GM12878 (cell line): ENCODE measurements at regions not wholly inside any gene's neighbourhood (a gene's known extent, or its start where the extent isn't known, plus 50 kb on each side); places are given as distances from the start of the nearest gene placed in this dataset.

ENCODE experiments used
- ATAC-seq: fragments of 200-7000 bp; cut with Tn5 transposase; 3 replicates; pipeline ENCODE4 v1.9.1; 2020; ENCODE audit warnings: mild to moderate bottlenecking, moderate library complexity
- BruUV-seq: library from RNA; stranded (reverse); fragments of 400-500 nt; replicated peaks from 2 replicates; lab custom pipeline; 2021; lab: Mats Ljungman, UMichigan
- CTCF ChIA-PET: fragments of 300-600 bp; sonication (Branson Sonifier 250); formaldehyde crosslinking; extraction: SDS; loops from one replicate; lab custom pipeline; 2021; ENCODE audit warnings: inconsistent platforms; lab: Yijun Ruan, JAX
- POLR2A ChIA-PET: fragments of 350-600 bp; formaldehyde crosslinking; extraction: SDS; loops from one replicate; lab custom pipeline; 2021; ENCODE audit warnings: inconsistent platforms; lab: Charles Lee
- RAD21 ChIA-PET: fragments of 300-600 bp; sonication (Branson Sonifier 250); formaldehyde crosslinking; loops from one replicate; lab custom pipeline; 2023; ENCODE audit warnings: antibody characterized with exemption; ENCODE audit not compliant: unreplicated experiment; lab: Charles Lee
- SMC1A ChIA-PET: fragments of 300-600 bp; sonication (Branson Sonifier 250); formaldehyde crosslinking; loops from one replicate; lab custom pipeline; 2023; ENCODE audit not compliant: unreplicated experiment, uncharacterized antibody; lab: Charles Lee
- DNase-seq: peaks from one replicate; pipeline ENCODE4 v3.0.0-alpha.2; 2011; ENCODE audit warnings: low read depth, low spot score
- FAIRE-seq: peaks from 3 replicates; lab custom pipeline; 2011; peaks lifted over from hg19 to GRCh38; lab: Jason Lieb, UNC
- H2AFZ ChIP-seq: 2 replicates; pipeline ENCODE4 v1.6.0; 2011; ENCODE audit warnings: low read depth, low read length, control low read depth; ENCODE audit not compliant: control insufficient read depth
- H3K27ac ChIP-seq: 2 replicates; pipeline ENCODE4 v1.5.1; 2011; ENCODE audit warnings: control low read depth; ENCODE audit not compliant: control insufficient read depth, insufficient read depth
- H3K27me3 ChIP-seq, 2 experiments: replicated peaks in 1 of 2; 2 replicates each; pipeline versions ENCODE4 v1.6.0 to v1.6.1; 2011; ENCODE audit warnings: low read length in 1 of 2; ENCODE audit not compliant: control insufficient read depth in 2 of 2, insufficient read depth in 2 of 2
- H3K36me3 ChIP-seq, 2 experiments: 2 replicates each; pipeline ENCODE4 v1.5.1; 2011; ENCODE audit warnings: low read length in 1 of 2; ENCODE audit not compliant: control insufficient read depth in 2 of 2, insufficient read depth in 2 of 2
- H3K4me1 ChIP-seq: 2 replicates; pipeline ENCODE4 v1.6.1; 2011; ENCODE audit warnings: mild to moderate bottlenecking, low read length, moderate library complexity, mixed read lengths; ENCODE audit not compliant: control insufficient read depth, insufficient read depth
- H3K4me2 ChIP-seq: 2 replicates; pipeline ENCODE4 v1.6.0; 2011; ENCODE audit warnings: control low read depth; ENCODE audit not compliant: control insufficient read depth, insufficient read depth
- H3K4me3 ChIP-seq: fragments of 200-600 bp; sonication (generic); 2 replicates; pipeline ENCODE4 v1.5.1; 2016
- H3K79me2 ChIP-seq: 2 replicates; pipeline ENCODE4 v1.6.0; 2011; ENCODE audit warnings: low read length; ENCODE audit not compliant: control insufficient read depth, insufficient read depth
- H3K9ac ChIP-seq: 2 replicates; pipeline ENCODE4 v1.8.0; 2011; ENCODE audit warnings: low read length, control low read depth, mixed read lengths; ENCODE audit not compliant: control insufficient read depth, insufficient read depth
- H3K9me3 ChIP-seq: replicated peaks from 3 replicates; pipeline ENCODE4 v1.5.1; 2011; ENCODE audit warnings: mild to moderate bottlenecking, low read length; ENCODE audit not compliant: control insufficient read depth, insufficient read depth
- H4K20me1 ChIP-seq: 2 replicates; pipeline ENCODE4 v1.6.0; 2011; ENCODE audit not compliant: control insufficient read depth, insufficient read depth
- BRCA1 ChIP-seq: IDR thresholded peaks from 2 replicates; pipeline ENCODE4 v1.6.1; 2011; ENCODE audit warnings: low read depth, low read length, improper control_type of control experiment
- CBX3 ChIP-seq: fragments of 200-600 bp; sonication (generic); IDR thresholded peaks from 2 replicates; pipeline ENCODE4 v1.6.1; 2016; ENCODE audit warnings: low read depth, borderline replicate concordance
- CTCF ChIP-seq, 3 experiments: IDR thresholded peaks in 2 of 3; conservative IDR thresholded peaks in 1 of 3; 2 replicates each; pipeline ENCODE4 v1.5.1; 2011; ENCODE audit warnings: low read depth in 3 of 3, low read length in 3 of 3, mild to moderate bottlenecking in 3 of 3, control low read depth in 2 of 3, moderate library complexity in 2 of 3, inconsistent platforms in 1 of 3, mixed read lengths in 1 of 3; ENCODE audit not compliant: control insufficient read depth in 2 of 3, insufficient read depth in 1 of 3; ENCODE audit errors: extremely low read depth in 1 of 3
- HDGF ChIP-seq: fragments of 450-650 bp; IDR thresholded peaks from 2 replicates; pipeline ENCODE4 v1.6.1; 2016; ENCODE audit warnings: antibody characterized with exemption
- IRF5 ChIP-seq: fragments of 450-650 bp; IDR thresholded peaks from 2 replicates; pipeline ENCODE4 v1.6.1; 2017; ENCODE audit warnings: borderline replicate concordance
- MAX ChIP-seq: IDR thresholded peaks from 2 replicates; pipeline ENCODE4 v1.6.1; 2012; ENCODE audit warnings: low read depth, low read length, improper control_type of control experiment
- NFYA ChIP-seq: IDR thresholded peaks from 2 replicates; pipeline ENCODE4 v1.6.1; 2011; ENCODE audit warnings: low read depth, mild to moderate bottlenecking, low read length, improper control_type of control experiment, borderline replicate concordance
- RFX5 ChIP-seq: IDR thresholded peaks from 2 replicates; pipeline ENCODE4 v1.6.1; 2011; ENCODE audit warnings: low read depth, low read length, improper control_type of control experiment
- SIN3A ChIP-seq: IDR thresholded peaks from 2 replicates; pipeline ENCODE4 v1.6.1; 2012; ENCODE audit warnings: low read depth, low read length, improper control_type of control experiment
- SMAD5 ChIP-seq: IDR thresholded peaks from 2 replicates; pipeline ENCODE4 v1.6.1; 2016; ENCODE audit warnings: antibody characterized with exemption, low read depth
- TBL1XR1 ChIP-seq: IDR thresholded peaks from 2 replicates; pipeline ENCODE4 v1.6.1; 2012; ENCODE audit warnings: low read depth, low read length, improper control_type of control experiment
- YBX1 ChIP-seq: fragments of 450-650 bp; IDR thresholded peaks from 2 replicates; pipeline ENCODE4 v1.6.1; 2016; ENCODE audit warnings: antibody characterized with exemption
- ZBTB4 ChIP-seq: fragments of 450-650 bp; formaldehyde crosslinking; IDR thresholded peaks from 2 replicates; pipeline ENCODE4 v1.4.0; 2022; ENCODE audit warnings: mild to moderate bottlenecking, moderate library complexity
- ZNF622 ChIP-seq: fragments of 450-650 bp; IDR thresholded peaks from 2 replicates; pipeline ENCODE4 v1.6.1; 2017; ENCODE audit warnings: mild to moderate bottlenecking, inconsistent platforms
- WGBS: methylation state at CpG from one replicate; pipeline ENCODE4 v1.1.6; 2016; ENCODE audit warnings: low lambda C conversion rate; ENCODE audit not compliant: insufficient replicate concordance, insufficient coverage; ENCODE audit errors: missing lambda C conversion rate; 5-methylcytosine and 5-hydroxymethylcytosine counted together
- in situ Hi-C: fragments of 300-500 bp; cut with MboI; formaldehyde crosslinking; loops from 9 replicates; pipeline ENCODE4 v1.14.3; 2018; ENCODE audit warnings: mixed read lengths
- intact Hi-C: fragments of 100-400 bp; cut with micrococcal nuclease; formaldehyde crosslinking; loops from one replicate; pipeline ENCODE4 v1.14.2; 2022; ENCODE audit not compliant: unreplicated experiment

GRCh38 chr21:41601573-41602368, 93.8 kb upstream of the TMPRSS2 start (continued):
- TF ChIP-seq MAX (no peak), TBL1XR1 (no peak), YBX1 (no peak), CBX3 (no peak), ZNF622 (no peak), SMAD5 (no peak), HDGF (no peak)

- SMC1A ChIA-PET: interaction anchor here (1.6 kb wide), 1 partner anchor 319 kb away, joined by 3 read pairs; no protein-coding TSS in a partner anchor
- CTCF ChIA-PET: interaction anchor here (0.9 to 2.1 kb wide), 6 partner anchors 9 to 317 kb away, joined by 3 to 8 read pairs (median 4); no protein-coding TSS in a partner anchor
- no peak for TF ChIP-seq CTCF (IDR thresholded peaks at IDR 0.05 in 2 of 3, conservative IDR thresholded peaks at IDR 0.05 in 1 of 3; ENCODE audit: control insufficient read depth in 2 of 3, extremely low read depth in 1 of 3, insufficient read depth in 1 of 3, low read depth in 3 of 3, low read length in 3 of 3)
- no peak for TF ChIP-seq SIN3A
- no peak for TF ChIP-seq NFYA
- TF ChIP-seq BRCA1: no peak
- TF ChIP-seq ZBTB4 (CRISPR knock-in tag): no peak
- no peak for TF ChIP-seq IRF5
- no peak for TF ChIP-seq RFX5
- no peak for TF ChIP-seq MAX
Observed at GRCh38 chr21:41600961-41601572, 93.1 kb upstream of the TMPRSS2 start.

More at GRCh38 chr21:41600961-41601572, 93.1 kb upstream of the TMPRSS2 start:
- H4K20me1 ChIP-seq: no peaks in the 10 kb centered on the region
- no peak overlapping the region for H3K9ac ChIP-seq
- ATAC-seq (peak; percentile 17), FAIRE-seq (no peak), DNase-seq (no peak)
- H2AFZ ChIP-seq: no peak overlapping the region
- BruUV-seq: no TSS peak
- H3K36me3 ChIP-seq: no peaks in the 10 kb centered on the region
- ChIA-PET POLR2A (no interaction called here), RAD21 (interaction anchor here (1.3 to 1.6 kb wide), 2 partner anchors 20 to 317 kb away, joined by 3 to 5 read pairs; no protein-coding TSS in a partner anchor)
- peaks cover 6% of the 10 kb centered on the region; the same call in 1 of the 2 replicates for H3K4me1 ChIP-seq
- 25% methylated on average over 10 of the region's 10 CpGs for WGBS
- no peaks in the 10 kb centered on the region; a peak in 1 of 4 replicates for H3K27me3 ChIP-seq
- no peak overlapping the region for H3K27ac ChIP-seq
- H3K4me3 ChIP-seq: no peak overlapping the region
- no peaks in the 10 kb centered on the region for H3K79me2 ChIP-seq
- intact Hi-C loops (loop anchor here (5.0 kb wide), 1 partner anchor 119 kb away; no protein-coding TSS in a partner anchor), in situ Hi-C loops (no loop called here)
- H3K4me2 ChIP-seq: no peak overlapping the region
- no peaks in the 10 kb centered on the region; the same call in 2 of the 3 replicates for H3K9me3 ChIP-seq
